Fibroblast of skin of left quadriceps (primary cell): ENCODE measurements at regions not wholly inside any gene's neighbourhood (a gene's known extent, or its start where the extent isn't known, plus 50 kb on each side); places are given as distances from the start of the nearest gene placed in this dataset.
"Not testable (repeated sequence)": the region's sequence is repeated elsewhere in the genome, so short reads cannot be mapped to it uniquely, and the experiment has no call there.

Experiments
- DNase-seq, 2 experiments: peaks; one replicate each; pipeline ENCODE4 v3.0.0-alpha.2; 2013; ENCODE audit warnings: low read depth in 2 of 2

DNA sequence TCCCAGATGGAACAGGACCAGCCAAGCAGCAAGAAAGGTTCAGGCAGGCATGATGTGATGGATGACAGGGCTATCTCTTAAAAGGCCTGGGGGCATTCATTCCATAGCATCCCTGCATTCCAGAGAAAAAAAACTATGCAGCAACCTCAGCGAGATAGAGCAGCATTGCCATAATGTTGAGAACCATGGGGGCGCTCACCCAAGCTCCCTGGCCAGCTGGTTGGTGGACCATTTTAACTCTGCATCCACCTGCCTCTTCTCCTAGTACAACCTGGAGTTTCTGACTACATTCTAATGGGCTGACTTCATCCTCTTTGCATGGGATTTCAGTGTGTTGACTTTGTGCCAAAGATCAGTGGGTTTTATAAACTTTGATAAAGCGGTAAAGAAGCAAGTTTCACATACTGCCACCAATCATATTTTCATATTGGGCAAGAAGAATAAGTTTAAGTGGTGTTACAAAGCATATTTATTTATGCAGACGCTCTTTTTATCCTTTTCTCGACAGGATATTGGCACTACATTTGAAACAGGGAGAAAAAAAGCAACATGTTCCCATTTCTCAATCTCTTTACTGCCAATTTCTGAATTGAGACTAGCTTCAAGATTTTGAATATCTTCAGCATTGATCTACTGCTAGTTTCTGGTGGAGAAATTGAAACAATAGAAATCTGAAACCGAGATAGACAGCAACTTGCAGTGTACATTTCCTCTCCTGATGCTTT is 378.3 kb upstream of the WWC1 start:
- DNase-seq: no peak

DNA sequence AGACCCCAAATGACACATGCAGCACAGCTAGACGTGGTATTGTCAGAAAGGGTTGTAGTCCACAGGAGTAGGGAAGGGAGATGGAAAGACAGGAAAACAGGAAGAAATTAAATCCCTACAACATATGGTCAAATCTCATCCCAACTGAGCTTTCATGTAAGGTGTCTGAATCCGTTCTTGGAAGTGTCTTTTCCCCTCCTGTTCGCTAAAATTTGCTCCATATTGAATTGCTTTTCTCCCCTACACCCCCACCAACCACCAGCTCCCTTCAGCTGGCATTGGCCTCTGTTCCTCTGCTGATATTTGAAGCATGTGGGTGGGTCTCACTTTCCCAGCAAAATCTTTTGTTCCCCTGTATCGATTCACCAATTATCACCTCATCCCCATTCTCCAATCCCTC is 376.2 kb upstream of the WWC1 start:
- DNase-seq: no peak

DNA sequence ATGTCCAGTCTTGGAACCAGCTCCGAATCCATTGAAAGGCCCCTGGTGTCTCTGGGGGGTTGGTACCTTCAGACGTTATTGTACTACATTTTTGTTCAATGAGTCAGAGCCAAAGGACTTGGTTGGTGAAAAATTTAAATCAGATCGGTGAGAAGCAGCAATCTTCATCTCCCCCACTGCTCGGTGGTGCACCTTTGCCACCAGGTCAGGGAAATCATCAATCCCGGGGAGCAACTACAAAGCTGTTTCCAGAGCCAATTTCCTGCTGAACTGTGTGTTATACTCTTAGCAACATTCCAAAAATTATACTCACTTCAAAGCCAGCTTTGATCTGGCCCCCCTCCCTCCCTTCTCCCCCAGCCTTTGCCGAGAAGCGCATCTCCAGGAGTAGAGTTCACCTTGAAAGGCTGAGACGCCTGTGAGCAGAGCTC is 375.2 kb upstream of the WWC1 start:
- peak in 1 of 2 experiments; percentile 29 for DNase-seq

DNA sequence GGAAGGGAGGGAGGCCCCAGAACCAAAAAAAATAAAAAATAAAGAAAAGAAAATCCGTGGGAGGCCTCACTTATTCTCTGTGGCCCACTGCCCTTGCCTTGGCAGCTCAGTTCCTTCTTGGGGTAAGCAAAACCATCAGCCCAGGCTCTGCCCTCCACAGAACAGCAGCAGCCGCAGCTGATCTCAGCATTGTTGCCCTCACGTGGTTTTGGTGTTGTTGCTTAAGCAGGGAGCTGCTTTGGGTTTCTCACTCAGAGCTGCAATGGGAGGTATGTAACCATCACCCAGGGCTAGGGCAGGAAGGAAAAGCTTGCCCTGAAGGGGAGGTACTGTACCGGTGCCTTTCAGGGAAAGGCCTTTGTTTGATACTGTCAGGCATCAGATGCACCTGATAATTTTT is 374.7 kb upstream of the WWC1 start:
- peak; percentile 35 to 41 for DNase-seq

DNA sequence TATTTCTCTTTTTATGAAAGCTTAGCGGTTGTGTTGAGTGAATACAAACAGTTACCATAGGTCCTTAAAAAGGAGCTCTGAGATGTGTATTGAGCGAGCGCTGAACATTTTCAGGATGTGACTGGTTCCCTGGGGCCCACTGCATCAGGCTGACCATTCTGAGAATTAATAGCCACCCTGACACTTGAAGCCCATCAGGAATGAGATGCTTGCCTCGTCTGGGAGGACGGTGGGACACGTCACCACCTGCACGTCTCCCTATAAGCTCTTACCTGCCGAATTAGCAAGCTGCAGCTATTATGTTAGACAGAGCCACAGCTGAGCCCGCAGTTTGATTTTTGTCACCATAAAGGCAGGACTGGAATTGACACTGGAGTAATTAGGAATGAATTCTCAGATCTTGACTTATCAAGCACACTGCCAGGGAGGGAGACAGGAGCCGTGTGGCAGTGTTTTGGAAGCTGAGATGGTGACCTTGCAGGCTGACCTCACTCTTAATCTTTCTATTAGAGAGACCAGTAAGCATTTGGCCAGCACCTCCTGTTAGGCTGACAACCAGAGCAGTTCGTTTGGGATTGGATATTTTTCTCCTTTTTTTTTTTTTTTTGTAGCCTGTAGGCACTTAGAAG is 373.1 kb upstream of the WWC1 start:
- DNase-seq: no peak

DNA sequence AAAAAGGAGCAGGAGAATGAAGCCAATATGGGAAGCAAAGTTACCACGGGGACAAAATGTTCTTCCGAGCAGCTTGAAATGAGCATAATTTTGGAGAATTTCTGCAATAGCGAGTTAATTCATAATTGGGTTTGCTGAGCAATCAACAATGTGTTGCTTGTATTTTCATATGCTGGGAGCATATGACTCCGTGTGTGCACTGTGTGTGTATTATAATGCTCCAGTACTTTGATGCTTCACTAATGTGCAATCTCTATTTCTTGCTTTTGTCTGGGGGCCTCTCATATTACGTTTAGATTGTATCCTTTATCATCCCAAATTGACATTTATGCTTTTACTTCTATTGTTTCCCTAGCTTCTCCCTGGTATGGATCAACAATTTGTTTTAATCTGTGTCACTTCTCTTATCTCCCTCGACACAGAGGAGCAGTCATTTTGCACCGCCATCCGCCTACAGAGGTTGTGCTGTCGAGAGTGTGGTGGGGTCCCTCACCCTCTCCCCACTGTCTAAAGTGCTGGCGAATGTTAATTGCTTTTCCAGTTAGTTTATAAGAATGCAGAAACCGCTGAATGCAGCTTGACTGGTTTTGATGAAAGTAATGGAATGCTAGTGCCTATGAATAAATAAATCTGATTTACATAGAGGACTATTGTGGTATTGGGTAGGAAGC is 372.5 kb upstream of the WWC1 start:
- DNase-seq: no peak

DNA sequence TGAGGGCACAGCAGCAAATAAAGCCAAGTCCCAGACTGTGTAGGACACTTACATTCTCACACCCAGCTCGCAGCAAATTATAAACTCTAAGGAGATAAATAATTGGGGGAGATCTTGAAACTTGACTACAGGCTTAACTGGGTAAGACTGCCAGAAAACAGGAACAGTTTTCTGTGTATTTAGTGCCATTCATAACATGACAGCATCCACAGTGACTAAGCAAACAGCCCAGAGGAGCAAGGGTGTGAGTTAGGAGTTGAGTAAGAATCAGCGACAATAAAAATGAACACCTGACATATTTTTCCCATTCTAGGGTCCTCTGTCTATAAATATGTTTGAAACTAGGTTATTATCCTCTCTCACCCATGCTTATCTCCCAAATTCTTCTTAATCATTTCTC is 370.9 kb upstream of the WWC1 start:
- DNase-seq: no peak

DNA sequence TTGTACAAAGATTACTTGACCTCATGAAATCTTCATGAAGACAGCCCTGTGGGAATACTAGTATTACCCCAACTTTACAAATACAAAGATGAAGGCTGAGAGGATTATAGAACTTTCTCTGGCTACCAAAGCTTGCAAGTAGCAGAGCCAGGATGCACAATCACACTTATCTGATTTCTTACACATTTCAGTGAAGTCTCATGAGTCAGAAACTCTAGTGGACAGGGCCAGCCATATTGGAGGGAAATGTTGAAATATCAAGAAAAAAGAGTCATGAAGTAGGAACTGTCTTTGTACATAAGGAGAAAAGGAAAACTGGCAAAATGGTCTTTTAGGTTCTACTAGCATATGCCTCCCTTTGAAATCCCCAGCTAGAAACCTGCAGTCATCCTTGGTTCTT is 369.6 kb upstream of the WWC1 start:
- no peak for DNase-seq

DNA sequence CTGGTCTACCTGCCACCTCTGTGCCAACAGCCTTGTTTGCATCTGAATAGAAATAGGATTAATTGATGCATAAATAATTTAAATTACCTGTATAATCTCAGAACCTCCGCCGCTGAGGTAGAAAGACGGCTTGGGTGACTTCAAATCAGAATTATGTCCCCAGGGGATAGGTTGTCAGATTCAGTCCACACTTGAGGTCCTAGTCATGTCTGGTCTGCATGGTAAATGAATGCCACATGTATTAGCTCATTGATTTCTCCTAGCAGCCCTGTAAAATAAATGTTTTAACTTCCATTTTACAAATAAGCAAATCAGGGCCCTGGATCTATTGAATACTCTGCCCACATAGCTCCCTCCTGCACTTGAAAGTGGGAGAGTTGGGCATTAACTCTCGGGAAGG is 368.0 kb upstream of the WWC1 start:
- DNase-seq: no peak

DNA sequence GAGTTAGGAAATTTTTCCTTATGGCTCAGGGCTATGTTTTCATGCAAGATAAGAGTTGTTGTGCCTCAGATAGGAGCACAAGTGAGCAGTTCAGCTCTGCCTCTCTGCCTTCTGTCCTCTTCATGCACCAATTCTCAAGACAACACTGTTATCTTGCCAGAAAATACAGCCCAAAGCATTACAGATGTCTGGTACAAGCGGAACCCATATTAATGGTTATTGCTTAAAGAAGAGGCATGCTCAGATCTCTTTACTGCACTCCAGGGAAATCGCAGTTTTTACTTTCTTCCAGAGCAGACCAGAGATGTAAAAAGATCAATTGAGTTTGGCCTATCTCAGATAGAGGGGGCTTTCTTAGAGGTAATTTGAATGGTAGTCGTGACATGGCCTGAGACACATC is 361.6 kb upstream of the WWC1 start:
- DNase-seq: no peak

DNA sequence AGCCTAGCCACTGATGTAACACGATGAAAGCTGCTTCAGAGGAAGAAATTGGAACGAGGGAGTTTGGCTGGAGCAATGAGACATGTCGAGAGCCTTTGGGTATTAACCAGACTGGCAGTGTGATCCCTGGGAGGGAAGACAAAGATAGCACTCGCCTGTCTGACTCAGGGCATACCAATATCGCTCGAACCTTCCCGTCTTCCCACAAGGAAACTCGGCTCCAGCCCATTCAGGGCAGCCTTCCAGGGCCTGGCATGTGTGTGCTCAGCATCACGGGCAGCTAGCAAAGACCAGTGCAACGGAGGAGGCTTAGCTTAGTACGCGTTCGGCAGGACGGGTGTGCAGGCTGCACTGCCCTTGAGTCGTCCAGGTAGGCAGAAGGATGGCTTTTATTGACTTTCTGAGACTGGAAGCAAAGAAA is 356.9 kb upstream of the WWC1 start:
- peak in 1 of 2 experiments; percentile 37 for DNase-seq

DNA sequence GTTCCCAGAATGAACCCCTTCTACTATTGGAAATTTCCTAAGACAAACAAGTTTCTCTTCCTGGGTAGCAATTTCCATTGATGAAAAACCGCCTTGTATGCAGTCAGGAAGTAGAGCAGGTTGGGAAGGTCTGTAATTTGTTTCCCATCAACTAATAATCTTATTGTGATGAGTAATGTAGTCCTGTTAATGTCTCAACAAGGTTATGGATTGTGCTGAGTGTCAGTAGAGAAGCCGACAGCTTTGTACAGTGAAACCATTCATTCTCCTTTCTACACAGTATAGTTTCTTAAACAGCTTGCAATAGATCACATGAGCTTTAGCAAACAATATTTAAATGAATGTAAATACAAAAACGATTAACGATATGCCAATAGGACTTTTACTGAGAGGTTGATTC is 355.4 kb upstream of the WWC1 start:
- no peak for DNase-seq

DNA sequence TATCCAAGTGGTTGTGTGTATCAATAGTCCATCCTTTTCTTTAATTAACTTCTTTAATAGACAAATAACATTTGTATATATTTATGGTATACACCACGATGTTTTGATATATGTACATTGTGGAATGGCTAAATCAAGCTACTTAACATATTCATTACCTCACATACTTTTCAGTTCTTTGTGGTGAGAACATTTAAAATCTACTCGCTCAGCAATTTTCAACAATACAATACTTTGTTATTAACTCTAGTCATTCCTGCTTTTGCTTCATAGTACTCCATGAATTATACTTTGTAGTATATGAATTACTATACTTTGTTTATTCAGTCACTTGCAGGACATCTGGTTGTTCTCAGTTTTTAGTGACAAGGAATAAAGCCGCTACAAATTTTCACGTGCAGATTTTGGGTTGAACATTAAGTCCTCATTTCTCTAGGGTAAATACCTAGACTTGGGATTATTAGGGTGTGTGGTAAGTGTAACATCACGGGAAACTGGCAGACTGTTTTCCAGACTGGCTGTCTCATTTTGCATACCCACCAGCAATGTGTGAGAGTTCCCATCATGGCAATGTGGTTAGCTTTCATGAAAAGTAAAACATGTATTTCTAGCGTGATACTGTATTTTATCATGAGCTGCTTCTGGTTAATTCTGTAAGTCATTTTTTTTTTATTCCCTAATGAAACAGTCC is 354.4 kb upstream of the WWC1 start:
- no peak for DNase-seq

DNA sequence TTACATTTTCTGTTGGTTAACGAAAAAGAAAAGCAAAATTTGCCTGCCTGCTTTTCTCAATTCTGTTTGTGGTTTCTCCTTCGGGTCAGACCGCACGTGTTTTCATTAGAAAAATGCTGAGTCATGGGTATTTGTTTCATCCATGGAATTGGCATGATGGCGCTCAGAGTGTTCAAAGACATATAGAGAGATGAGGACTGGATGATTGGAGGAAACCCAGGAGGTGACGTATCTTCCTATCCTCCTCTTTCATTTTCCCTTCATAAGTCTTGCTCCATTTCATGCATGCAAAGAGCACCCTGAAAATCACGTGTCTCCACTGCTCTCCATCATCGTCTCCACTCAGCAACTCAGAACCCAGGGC is 353.8 kb upstream of the WWC1 start:
- DNase-seq: no peak

DNA sequence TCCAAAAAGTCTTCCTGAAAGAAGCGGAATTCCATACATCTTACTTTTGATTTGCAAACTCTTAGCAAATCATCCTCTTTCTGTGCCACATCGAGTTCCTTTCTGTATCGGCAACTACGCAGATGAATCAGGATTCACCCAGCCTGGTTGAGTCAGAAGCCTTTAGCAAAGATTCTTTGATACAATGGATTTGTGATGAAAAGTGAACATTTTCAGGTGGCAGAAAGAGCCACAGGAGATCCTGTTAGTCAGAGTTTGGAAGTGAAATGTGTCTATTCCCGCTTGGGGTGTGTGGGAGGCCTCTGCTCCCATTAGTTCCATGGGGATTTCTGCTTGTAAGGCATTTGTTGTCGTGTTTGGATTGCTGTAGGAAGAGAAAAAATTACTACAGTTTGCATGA is 351.8 kb upstream of the WWC1 start:
- no peak for DNase-seq

DNA sequence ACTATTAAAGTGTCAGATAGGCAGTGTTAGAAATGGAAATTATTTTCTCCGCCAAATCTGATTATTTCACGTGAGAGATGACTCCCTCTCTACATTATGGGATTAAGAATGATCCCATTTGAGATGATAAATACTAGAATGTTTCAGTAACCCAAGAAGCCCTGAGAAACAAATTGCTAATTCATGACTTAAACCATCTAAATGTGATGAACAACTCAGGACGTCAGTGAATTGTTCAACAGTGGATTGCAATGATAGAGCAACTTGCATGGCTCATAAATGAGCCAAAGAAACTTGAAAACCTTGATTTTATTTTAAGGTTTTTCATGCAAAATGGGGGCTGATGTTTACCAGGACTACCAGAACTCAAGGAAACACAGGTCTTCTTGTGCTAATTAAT is 350.5 kb upstream of the WWC1 start:
- no peak for DNase-seq

DNA sequence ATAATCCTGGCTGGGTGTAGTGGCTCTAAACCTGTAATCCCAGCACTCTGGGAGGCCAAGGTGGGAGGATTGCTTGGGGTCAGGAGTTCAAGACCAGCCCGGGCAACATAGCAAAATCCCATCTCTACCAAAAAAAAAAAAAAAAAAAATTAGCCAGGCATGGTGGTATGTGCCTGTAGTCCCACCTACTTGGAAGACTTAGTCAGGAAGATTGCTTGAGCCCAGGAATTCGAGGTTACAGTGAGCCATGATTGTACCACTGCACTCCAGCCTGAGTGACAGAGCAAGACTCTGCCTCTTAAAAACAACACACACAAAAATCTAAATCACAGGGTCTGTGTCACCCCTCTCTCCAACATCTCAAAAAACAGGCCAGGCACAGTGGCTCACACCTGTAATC is 349.9 kb upstream of the WWC1 start:
- DNase-seq: not testable (repeated sequence)

DNA sequence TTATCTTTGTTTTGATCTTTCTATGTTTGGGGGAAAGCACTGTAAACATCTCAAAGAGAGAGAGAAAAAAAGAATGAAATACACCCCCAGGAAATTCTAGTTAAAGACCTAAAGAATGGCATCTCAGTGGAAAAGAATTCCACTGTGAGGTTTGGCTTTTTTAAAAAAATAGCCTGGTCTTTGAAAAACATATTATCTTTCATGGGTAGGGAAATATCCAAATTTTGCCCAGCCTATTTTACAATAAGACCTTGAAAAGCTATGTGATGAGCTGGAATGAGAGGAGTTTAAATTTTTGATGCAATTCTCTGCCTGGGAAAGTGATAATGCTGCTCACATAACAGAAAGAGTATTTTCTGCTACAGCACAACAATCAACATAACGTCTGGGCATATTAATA is 348.1 kb upstream of the WWC1 start:
- DNase-seq: no peak

DNA sequence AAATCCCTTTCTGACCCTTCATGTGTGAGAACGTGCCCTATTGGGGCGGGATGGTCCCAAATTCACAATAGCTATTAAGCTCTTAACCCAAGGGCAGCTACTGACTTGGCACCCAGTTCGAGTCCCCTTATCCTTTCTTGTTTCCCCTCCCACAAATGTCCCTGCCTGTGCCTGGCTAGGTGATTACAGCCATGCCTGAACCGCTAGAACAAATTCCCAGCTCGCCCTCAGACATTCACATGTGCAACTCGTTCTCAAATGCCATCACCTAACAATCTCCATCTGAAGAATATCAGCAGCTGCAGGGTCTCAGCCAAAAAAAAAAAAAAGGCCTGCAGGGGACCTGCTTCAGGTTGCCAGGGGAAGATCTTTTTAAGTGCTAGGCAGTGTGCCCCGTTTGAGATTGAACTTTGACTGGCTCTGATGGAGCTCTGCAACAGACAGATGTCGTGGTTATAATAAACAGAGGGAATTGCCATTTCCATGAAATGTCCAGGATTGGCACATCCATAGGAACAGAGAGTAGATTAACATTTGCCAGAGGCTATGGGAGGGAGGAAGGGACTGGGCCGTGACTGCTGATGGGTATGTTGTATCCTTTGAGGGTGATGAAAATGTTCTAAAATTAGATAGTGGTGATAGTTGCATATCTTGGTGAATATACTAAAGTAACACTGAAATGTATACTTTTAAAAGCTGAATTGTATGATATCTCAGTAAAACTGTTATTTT is 347.2 kb upstream of the WWC1 start:
- DNase-seq: no peak

DNA sequence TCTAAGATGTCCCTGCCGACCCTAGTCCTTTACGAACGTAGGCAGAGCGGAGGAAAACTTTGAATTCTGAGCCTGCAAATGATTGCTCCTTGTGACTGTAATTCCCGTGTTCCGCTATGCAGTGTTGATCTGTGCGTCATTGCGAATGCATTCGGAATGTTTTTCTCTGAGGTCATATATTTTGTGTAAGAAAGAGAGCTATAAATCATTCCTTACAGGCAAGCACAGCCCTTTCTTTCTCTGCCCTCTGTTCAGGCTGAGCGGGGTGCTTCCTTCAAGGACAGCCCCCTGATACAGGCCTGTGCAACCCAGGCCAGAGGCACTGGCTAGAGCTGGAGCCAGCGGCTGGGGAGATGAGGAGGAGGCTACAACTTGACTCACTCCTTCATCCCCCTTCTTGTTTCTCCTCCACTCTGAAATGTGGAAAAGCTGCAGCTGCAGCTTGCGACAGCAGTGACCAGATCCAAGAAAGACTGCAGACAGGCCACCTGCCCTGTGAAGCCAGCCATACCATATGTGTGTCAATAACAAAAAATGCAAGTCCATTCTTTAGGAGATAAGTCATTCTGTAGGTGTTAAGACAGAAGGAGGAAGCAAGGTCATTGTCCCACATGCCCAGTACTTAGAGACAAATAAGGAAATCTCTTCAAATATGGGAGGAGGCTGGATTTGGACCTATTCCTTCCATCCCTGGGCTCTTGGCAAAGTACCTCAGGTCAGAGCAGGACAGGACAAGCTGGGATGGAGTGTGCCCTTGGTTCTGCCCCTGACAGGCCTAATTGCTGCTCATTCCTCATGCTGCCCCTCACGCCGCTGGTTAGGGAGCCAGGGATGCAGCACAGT is 345.7 kb upstream of the WWC1 start:
- peak; percentile 95 to 96 for DNase-seq

DNA sequence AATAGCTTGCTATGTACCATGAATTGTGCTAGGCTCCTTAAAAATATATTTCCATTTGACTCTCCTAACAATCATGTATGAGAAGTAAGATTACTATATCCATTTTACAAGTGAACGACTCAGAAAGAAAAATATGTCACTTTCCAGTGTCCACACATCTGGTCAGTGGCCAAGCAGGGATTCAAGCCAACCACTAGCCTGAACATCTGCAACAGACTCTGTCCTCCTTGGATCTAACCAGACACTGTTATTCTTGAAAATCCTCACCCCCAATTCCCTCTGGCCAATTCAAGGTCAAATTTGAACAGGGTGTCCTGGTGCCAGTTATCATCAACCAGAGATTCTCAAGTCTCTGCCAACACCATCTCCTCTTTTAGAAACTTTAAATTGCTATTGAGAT is 344.1 kb upstream of the WWC1 start:
- no peak for DNase-seq
